HG02938 (cell line): ENCODE measurements at regions not wholly inside any gene's neighbourhood (a gene's known extent, or its start where the extent isn't known, plus 50 kb on each side); places are given as distances from the start of the nearest gene placed in this dataset.

Source experiments
- ATAC-seq: cut with Tn5 transposase; IDR thresholded peaks from one replicate; pipeline ENCODE4 v1.9.1; 2021; ENCODE audit warnings: mild to moderate bottlenecking, moderate library complexity; ENCODE audit not compliant: unreplicated experiment

DNA sequence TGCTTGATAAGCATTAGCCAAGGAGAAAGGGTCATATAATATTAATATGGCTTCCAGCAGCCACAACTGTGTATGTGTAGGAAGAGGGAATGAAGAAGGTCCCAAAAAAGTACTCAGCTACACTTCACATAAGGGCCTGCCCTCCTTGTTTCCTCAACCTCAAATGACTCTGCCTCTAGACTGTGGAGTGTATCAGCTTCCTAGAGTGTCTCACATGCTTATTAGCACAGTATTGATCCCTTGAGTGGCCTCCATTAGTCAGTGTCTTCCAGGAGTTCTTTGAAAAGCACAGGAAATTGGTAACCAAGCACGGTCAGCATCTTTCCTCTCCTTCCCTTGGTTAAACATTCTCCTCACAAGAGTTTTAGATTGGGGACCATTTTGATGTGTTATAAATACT is 190.4 kb upstream of the ATP10B start:
- no peak for ATAC-seq

DNA sequence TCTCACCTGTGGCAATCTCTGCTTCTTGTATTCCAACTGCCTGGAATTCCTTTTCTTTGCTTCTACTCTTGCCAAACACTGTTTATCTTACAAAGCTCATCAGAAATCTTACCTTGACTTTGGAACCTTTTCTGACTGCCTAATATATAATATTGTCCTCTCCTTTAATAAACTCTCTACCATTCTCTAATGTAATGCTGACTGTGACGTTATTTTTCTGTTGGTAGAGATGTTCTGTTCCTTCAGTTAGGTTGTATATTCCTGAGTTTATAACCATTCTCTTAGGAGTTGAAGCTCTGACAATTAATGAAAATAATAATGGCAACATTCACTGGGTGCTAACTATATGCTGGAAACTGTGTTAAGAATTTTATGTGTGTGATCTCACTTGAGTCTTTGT is 188.8 kb upstream of the ATP10B start:
- no peak for ATAC-seq

- ATAC-seq: no peak
Measured at GRCh38 chr5:161036296-161036695, 184.3 kb upstream of the ATP10B start.

GRCh38 chr5:161034451-161034850 is 182.4 kb upstream of the ATP10B start:
- ATAC-seq: no peak

- no peak for ATAC-seq
Measured at GRCh38 chr5:161030229-161030628, 178.2 kb upstream of the ATP10B start.

DNA sequence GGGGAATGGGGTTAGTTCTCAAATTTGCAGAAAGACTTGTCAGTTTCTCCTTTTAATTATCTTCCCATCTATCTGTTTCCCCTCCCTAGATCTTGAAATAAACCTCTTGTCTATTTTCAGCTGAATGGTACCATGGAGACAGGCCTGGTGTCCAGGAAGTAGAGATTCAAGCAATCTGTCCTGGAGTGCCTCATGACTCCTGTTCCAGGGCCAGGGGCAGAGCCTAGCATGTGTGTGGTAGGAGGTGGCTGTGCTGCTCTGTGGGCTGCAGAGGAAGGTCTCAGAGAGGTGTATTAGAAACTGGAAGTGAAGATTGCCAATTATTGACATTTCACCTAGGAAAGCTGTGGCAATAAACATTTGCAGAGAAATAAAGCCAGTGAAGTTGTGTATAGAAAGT is 175.8 kb upstream of the ATP10B start:
- ATAC-seq: no peak

DNA sequence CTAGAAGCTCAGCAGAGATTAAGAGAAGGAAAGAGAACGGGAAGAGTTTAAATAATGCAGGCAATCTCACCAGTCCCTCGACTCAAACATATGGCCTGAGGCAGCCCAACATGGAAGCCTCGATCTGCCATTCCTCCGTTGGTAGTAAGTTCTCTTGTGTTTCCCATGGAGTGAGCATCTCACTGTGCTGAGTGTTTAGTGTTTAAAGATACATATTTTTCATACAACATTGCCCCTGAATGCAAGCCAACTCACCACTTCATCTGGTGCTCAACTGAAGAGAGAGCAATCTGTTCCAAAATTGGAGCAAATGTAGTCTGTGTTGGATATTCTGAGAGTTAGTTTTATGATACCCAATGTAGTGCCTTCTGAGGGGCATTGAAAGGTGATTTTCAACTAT is 171.5 kb upstream of the ATP10B start:
- ATAC-seq: no peak

GRCh38 chr5:161022151-161022550 is 170.1 kb upstream of the ATP10B start:
- ATAC-seq: no peak

- no peak for ATAC-seq
Measured at GRCh38 chr5:161009817-161010216, 157.8 kb upstream of the ATP10B start.

DNA sequence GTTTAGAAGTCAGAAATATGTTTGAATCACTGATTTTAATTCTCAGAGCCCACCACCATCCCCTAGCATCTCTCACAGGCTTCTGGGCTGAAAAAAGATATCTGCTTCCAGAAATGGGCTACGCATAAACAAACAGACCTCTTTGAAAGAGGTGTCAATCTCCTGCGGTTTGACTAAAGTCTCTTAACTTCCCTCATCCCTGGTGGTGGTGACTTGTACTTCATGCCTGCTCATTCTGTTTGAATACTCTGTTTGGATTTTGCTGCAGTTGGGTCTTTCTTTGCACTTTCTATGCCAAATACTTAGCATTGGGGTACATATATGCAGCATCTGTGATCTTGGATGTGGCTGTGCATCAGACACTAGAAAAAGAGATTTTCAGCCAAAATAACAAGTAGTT is 157.2 kb upstream of the ATP10B start:
- no peak for ATAC-seq

DNA sequence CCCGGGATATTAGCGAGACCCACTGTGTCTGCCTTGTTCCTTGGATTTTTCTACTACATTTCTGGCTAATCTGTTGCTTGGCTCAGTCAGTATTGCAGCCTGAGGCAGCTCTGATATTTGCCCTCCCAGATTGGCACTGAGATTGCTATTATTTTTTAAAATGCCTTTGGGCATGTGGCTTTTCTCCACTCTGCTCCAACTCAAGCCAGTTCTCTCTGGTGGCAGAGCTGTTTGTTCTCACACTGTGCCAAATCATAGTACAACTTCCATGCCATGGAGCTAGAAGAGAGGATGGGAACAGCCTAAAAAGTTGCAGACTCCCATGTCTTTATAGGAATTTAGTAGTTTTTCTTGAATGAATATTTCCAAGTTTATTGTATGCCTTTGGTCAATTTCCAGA is 155.9 kb upstream of the ATP10B start:
- no peak for ATAC-seq

GRCh38 chr5:161002571-161003074 is 150.6 kb upstream of the ATP10B start:
- no peak for ATAC-seq

GRCh38 chr5:161001604-161002003 is 149.6 kb upstream of the ATP10B start:
- ATAC-seq: peak; percentile 83

- peak; percentile 66 for ATAC-seq
Measured at GRCh38 chr5:161001142-161001541, 149.1 kb upstream of the ATP10B start.

- ATAC-seq: no peak
Measured at GRCh38 chr5:160991205-160991604, 139.2 kb upstream of the ATP10B start.

- ATAC-seq: no peak
Measured at GRCh38 chr5:160979385-160979784, 127.4 kb upstream of the ATP10B start.

DNA sequence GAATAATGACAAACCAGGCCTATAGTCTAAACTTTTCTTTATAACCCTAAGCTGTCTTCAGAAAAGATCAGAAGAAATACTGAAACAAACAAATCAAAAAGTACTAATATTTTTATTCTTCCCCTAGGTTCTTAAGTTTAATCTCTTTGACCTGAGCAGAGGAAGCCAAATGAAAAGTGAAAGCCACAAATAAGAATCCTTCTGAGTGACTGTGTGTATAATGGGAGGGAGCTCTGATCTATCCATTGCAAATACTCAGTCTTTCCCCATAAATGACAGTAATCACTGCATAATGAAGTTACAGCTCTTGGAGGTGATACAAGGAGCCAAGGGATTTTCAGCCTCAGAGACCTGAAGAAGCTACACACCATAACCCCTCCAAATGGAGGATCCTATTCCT is 126.9 kb upstream of the ATP10B start:
- ATAC-seq: peak; percentile 66

GRCh38 chr5:160976181-160976580 is 124.2 kb upstream of the ATP10B start:
- no peak for ATAC-seq

- peak; percentile 79 for ATAC-seq
Measured at GRCh38 chr5:160970605-160971191, 118.7 kb upstream of the ATP10B start.

- ATAC-seq: no peak
Measured at GRCh38 chr5:160969645-160970044, 117.6 kb upstream of the ATP10B start.

GRCh38 chr5:160968480-160968879 is 116.5 kb upstream of the ATP10B start:
- ATAC-seq: no peak

DNA sequence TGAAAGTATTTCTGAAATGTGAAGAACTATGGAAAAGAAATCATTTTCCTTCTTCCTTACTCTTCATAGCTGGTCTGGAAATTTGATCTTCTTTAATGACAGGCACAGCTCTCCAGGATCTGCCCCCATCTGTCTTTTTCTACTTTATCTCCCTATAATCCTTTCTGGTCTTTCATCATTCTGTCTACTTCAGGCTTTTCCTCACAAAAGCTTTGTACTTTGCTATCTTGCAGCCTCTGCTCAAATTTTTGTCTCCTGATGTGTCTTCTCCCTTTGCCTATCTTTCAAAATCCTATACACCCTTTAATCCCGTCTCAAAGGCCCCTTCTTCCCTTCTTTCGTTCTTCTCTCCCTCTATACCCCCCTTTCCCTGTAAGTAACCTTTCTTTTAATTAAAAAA is 114.9 kb upstream of the ATP10B start:
- ATAC-seq: no peak

- ATAC-seq: no peak
Measured at GRCh38 chr5:160961761-160962160, 109.8 kb upstream of the ATP10B start.
